GM12878 (cell line): ENCODE measurements at regions not wholly inside any gene's neighbourhood (a gene's known extent, or its start where the extent isn't known, plus 50 kb on each side); places are given as distances from the start of the nearest gene placed in this dataset.

Experiments used
- ATAC-seq: fragments of 200-7000 bp; cut with Tn5 transposase; 3 replicates; pipeline ENCODE4 v1.9.1; 2020; ENCODE audit warnings: mild to moderate bottlenecking, moderate library complexity
- BruUV-seq: library from RNA; stranded (reverse); fragments of 400-500 nt; replicated peaks from 2 replicates; lab custom pipeline; 2021; lab: Mats Ljungman, UMichigan
- CTCF ChIA-PET: fragments of 300-600 bp; sonication (Branson Sonifier 250); formaldehyde crosslinking; extraction: SDS; loops from one replicate; lab custom pipeline; 2021; ENCODE audit warnings: inconsistent platforms; lab: Yijun Ruan, JAX
- POLR2A ChIA-PET: fragments of 350-600 bp; formaldehyde crosslinking; extraction: SDS; loops from one replicate; lab custom pipeline; 2021; ENCODE audit warnings: inconsistent platforms; lab: Charles Lee
- RAD21 ChIA-PET: fragments of 300-600 bp; sonication (Branson Sonifier 250); formaldehyde crosslinking; loops from one replicate; lab custom pipeline; 2023; ENCODE audit warnings: antibody characterized with exemption; ENCODE audit not compliant: unreplicated experiment; lab: Charles Lee
- SMC1A ChIA-PET: fragments of 300-600 bp; sonication (Branson Sonifier 250); formaldehyde crosslinking; loops from one replicate; lab custom pipeline; 2023; ENCODE audit not compliant: unreplicated experiment, uncharacterized antibody; lab: Charles Lee
- DNase-seq: peaks from one replicate; pipeline ENCODE4 v3.0.0-alpha.2; 2011; ENCODE audit warnings: low read depth, low spot score
- FAIRE-seq: peaks from 3 replicates; lab custom pipeline; 2011; peaks lifted over from hg19 to GRCh38; lab: Jason Lieb, UNC
- H2AFZ ChIP-seq: 2 replicates; pipeline ENCODE4 v1.6.0; 2011; ENCODE audit warnings: low read depth, low read length, control low read depth; ENCODE audit not compliant: control insufficient read depth
- H3K27ac ChIP-seq: 2 replicates; pipeline ENCODE4 v1.5.1; 2011; ENCODE audit warnings: control low read depth; ENCODE audit not compliant: control insufficient read depth, insufficient read depth
- H3K27me3 ChIP-seq, 2 experiments: replicated peaks in 1 of 2; 2 replicates each; pipeline versions ENCODE4 v1.6.0 to v1.6.1; 2011; ENCODE audit warnings: low read length in 1 of 2; ENCODE audit not compliant: control insufficient read depth in 2 of 2, insufficient read depth in 2 of 2
- H3K36me3 ChIP-seq, 2 experiments: 2 replicates each; pipeline ENCODE4 v1.5.1; 2011; ENCODE audit warnings: low read length in 1 of 2; ENCODE audit not compliant: control insufficient read depth in 2 of 2, insufficient read depth in 2 of 2
- H3K4me1 ChIP-seq: 2 replicates; pipeline ENCODE4 v1.6.1; 2011; ENCODE audit warnings: mild to moderate bottlenecking, low read length, moderate library complexity, mixed read lengths; ENCODE audit not compliant: control insufficient read depth, insufficient read depth
- H3K4me2 ChIP-seq: 2 replicates; pipeline ENCODE4 v1.6.0; 2011; ENCODE audit warnings: control low read depth; ENCODE audit not compliant: control insufficient read depth, insufficient read depth
- H3K4me3 ChIP-seq: fragments of 200-600 bp; sonication (generic); 2 replicates; pipeline ENCODE4 v1.5.1; 2016
- H3K79me2 ChIP-seq: 2 replicates; pipeline ENCODE4 v1.6.0; 2011; ENCODE audit warnings: low read length; ENCODE audit not compliant: control insufficient read depth, insufficient read depth
- H3K9ac ChIP-seq: 2 replicates; pipeline ENCODE4 v1.8.0; 2011; ENCODE audit warnings: low read length, control low read depth, mixed read lengths; ENCODE audit not compliant: control insufficient read depth, insufficient read depth
- H3K9me3 ChIP-seq: replicated peaks from 3 replicates; pipeline ENCODE4 v1.5.1; 2011; ENCODE audit warnings: mild to moderate bottlenecking, low read length; ENCODE audit not compliant: control insufficient read depth, insufficient read depth
- H4K20me1 ChIP-seq: 2 replicates; pipeline ENCODE4 v1.6.0; 2011; ENCODE audit not compliant: control insufficient read depth, insufficient read depth
- BCLAF1 ChIP-seq: fragments of 450-650 bp; IDR thresholded peaks from 2 replicates; pipeline ENCODE4 v1.6.1; 2017; ENCODE audit warnings: antibody characterized with exemption, mild to moderate bottlenecking, moderate library complexity
- BRCA1 ChIP-seq: IDR thresholded peaks from 2 replicates; pipeline ENCODE4 v1.6.1; 2011; ENCODE audit warnings: low read depth, low read length, improper control_type of control experiment
- CBX3 ChIP-seq: fragments of 200-600 bp; sonication (generic); IDR thresholded peaks from 2 replicates; pipeline ENCODE4 v1.6.1; 2016; ENCODE audit warnings: low read depth, borderline replicate concordance
- HDAC6 ChIP-seq: fragments of 200-600 bp; sonication (generic); IDR thresholded peaks from one replicate; pipeline ENCODE4 v1.8.0; 2017; ENCODE audit warnings: antibody characterized with exemption; ENCODE audit not compliant: unreplicated experiment
- JUNB ChIP-seq: IDR thresholded peaks from 2 replicates; pipeline ENCODE4 v1.6.1; 2016; ENCODE audit warnings: antibody characterized with exemption, mild to moderate bottlenecking
- MEF2B ChIP-seq: fragments of 450-650 bp; IDR thresholded peaks from 2 replicates; pipeline ENCODE4 v1.6.1; 2018; ENCODE audit warnings: mild to moderate bottlenecking, moderate library complexity; ENCODE audit not compliant: partially characterized antibody, poor library complexity, severe bottlenecking
- POLR2AphosphoS2 ChIP-seq: IDR thresholded peaks from 2 replicates; pipeline ENCODE4 v1.6.1; 2011; ENCODE audit warnings: low read depth, mild to moderate bottlenecking, low read length, improper control_type of control experiment, moderate library complexity
- TBL1XR1 ChIP-seq: IDR thresholded peaks from 2 replicates; pipeline ENCODE4 v1.6.1; 2012; ENCODE audit warnings: low read depth, low read length, improper control_type of control experiment
- ZNF274 ChIP-seq: IDR thresholded peaks from one replicate; pipeline ENCODE4 v1.8.0; 2011; ENCODE audit not compliant: insufficient read length, insufficient read depth
- WGBS: methylation state at CpG from one replicate; pipeline ENCODE4 v1.1.6; 2016; ENCODE audit warnings: low lambda C conversion rate; ENCODE audit not compliant: insufficient replicate concordance, insufficient coverage; ENCODE audit errors: missing lambda C conversion rate; 5-methylcytosine and 5-hydroxymethylcytosine counted together
- in situ Hi-C: fragments of 300-500 bp; cut with MboI; formaldehyde crosslinking; loops from 9 replicates; pipeline ENCODE4 v1.14.3; 2018; ENCODE audit warnings: mixed read lengths
- intact Hi-C: fragments of 100-400 bp; cut with micrococcal nuclease; formaldehyde crosslinking; loops from one replicate; pipeline ENCODE4 v1.14.2; 2022; ENCODE audit not compliant: unreplicated experiment
- TF ChIP-seq, protein P1 (sequence below): fragments of 450-650 bp; formaldehyde crosslinking; IDR thresholded peaks from 2 replicates; pipeline ENCODE4 v1.4.0; 2022; ENCODE audit warnings: mild to moderate bottlenecking, moderate library complexity

GRCh38 chr4:177116161-177116560, 193.5 kb upstream of the NEIL3 start:
- no peak overlapping the region for H2AFZ ChIP-seq
- in situ Hi-C loops, result no loop called here

More at GRCh38 chr4:177116161-177116560, 193.5 kb upstream of the NEIL3 start:
- WGBS, result 72% methylated on average over 3 of the region's 3 CpGs
- H3K27me3 ChIP-seq, result no peaks in the 10 kb centered on the region
- FAIRE-seq (no peak), DNase-seq (no peak), ATAC-seq (no peak)
- H3K9ac ChIP-seq, result no peak overlapping the region
- no peaks in the 10 kb centered on the region for H4K20me1 ChIP-seq
- intact Hi-C loops, result no loop called here
- no peak overlapping the region for H3K4me3 ChIP-seq
- ChIA-PET POLR2A (no interaction called here), RAD21 (no interaction called here), CTCF (no interaction called here), SMC1A (interaction anchor here (1.0 kb wide), 1 partner anchor 18 kb away, joined by 3 read pairs; no protein-coding TSS in a partner anchor)
- no peak for TF ChIP-seq ZNF274
- TF ChIP-seq HDAC6, result no peak
- TF ChIP-seq MEF2B, result no peak
- no peak for TF ChIP-seq BRCA1
- TF ChIP-seq JUNB, result no peak
- TF ChIP-seq CBX3, result no peak
- TF ChIP-seq TBL1XR1, result no peak
- TF ChIP-seq POLR2AphosphoS2, result no peak
- no peak for TF ChIP-seq BCLAF1
- TF ChIP-seq, protein P1, sequence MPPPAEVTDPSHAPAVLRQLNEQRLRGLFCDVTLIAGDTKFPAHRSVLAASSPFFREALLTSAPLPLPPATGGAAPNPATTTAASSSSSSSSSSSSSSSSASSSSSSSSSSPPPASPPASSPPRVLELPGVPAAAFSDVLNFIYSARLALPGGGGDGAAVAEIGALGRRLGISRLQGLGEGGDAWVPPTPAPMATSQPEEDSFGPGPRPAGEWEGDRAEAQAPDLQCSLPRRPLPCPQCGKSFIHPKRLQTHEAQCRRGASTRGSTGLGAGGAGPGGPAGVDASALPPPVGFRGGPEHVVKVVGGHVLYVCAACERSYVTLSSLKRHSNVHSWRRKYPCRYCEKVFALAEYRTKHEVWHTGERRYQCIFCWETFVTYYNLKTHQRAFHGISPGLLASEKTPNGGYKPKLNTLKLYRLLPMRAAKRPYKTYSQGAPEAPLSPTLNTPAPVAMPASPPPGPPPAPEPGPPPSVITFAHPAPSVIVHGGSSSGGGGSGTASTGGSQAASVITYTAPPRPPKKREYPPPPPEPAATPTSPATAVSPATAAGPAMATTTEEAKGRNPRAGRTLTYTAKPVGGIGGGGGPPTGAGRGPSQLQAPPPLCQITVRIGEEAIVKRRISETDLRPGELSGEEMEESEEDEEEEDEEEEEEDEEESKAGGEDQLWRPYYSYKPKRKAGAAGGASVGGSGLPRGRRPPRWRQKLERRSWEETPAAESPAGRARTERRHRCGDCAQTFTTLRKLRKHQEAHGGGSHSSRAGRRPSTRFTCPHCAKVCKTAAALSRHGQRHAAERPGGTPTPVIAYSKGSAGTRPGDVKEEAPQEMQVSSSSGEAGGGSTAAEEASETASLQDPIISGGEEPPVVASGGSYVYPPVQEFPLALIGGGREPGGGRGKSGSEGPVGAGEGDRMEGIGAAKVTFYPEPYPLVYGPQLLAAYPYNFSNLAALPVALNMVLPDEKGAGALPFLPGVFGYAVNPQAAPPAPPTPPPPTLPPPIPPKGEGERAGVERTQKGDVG, result no peak
- no peaks in the 10 kb centered on the region for H3K36me3 ChIP-seq
- H3K9me3 ChIP-seq, result no peaks in the 10 kb centered on the region
- H3K27ac ChIP-seq, result no peak overlapping the region
- H3K4me1 ChIP-seq, result no peaks in the 10 kb centered on the region
- no TSS peak for BruUV-seq
- no peaks in the 10 kb centered on the region for H3K79me2 ChIP-seq
- H3K4me2 ChIP-seq, result no peak overlapping the region
